ENCODE measurements at regions not wholly inside any gene's neighbourhood (a gene's known extent, or its start where the extent isn't known, plus 50 kb on each side); places are given as distances from the start of the nearest gene placed in this dataset.
"Not testable (repeated sequence)": the region's sequence is repeated elsewhere in the genome, so short reads cannot be mapped to it uniquely, and the experiment has no call there.

- no peak for DNase-seq (ENCODE audit: low read depth in 2 of 2)
Measured at GRCh38 chr4:177185151-177185550, 124.5 kb upstream of the NEIL3 start.

- no peak for DNase-seq (ENCODE audit: low read depth in 2 of 2)
Measured at GRCh38 chr4:177185579-177185978, 124.1 kb upstream of the NEIL3 start.

- DNase-seq (ENCODE audit: low read depth in 2 of 2): no peak
Measured at GRCh38 chr4:177187371-177187770, 122.3 kb upstream of the NEIL3 start.

GRCh38 chr4:177190995-177191580, 118.6 kb upstream of the NEIL3 start:
- DNase-seq (ENCODE audit: low read depth in 2 of 2): no peak

GRCh38 chr4:177191586-177191985, 118.1 kb upstream of the NEIL3 start:
- DNase-seq (ENCODE audit: low read depth in 2 of 2): no peak

GRCh38 chr4:177191991-177192390, 117.7 kb upstream of the NEIL3 start:
- no peak for DNase-seq (ENCODE audit: low read depth in 2 of 2)

- DNase-seq (ENCODE audit: low read depth in 2 of 2): not testable (repeated sequence)
Measured at GRCh38 chr4:177193024-177193715, 116.5 kb upstream of the NEIL3 start.

GRCh38 chr4:177194906-177195305, 114.8 kb upstream of the NEIL3 start:
- DNase-seq (ENCODE audit: low read depth in 2 of 2): no peak

- no peak for DNase-seq (ENCODE audit: low read depth in 2 of 2)
Measured at GRCh38 chr4:177196615-177197014, 113.1 kb upstream of the NEIL3 start.

- no peak for DNase-seq (ENCODE audit: low read depth in 2 of 2)
Measured at GRCh38 chr4:177201614-177202013, 108.1 kb upstream of the NEIL3 start.

GRCh38 chr4:177204126-177204525, 105.5 kb upstream of the NEIL3 start:
- DNase-seq (ENCODE audit: low read depth in 2 of 2): no peak

GRCh38 chr4:177214935-177215334, 94.7 kb upstream of the NEIL3 start:
- peak; percentile 34 to 46 for DNase-seq (ENCODE audit: low read depth in 2 of 2)

GRCh38 chr4:177220376-177220775, 89.3 kb upstream of the NEIL3 start:
- peak in 1 of 2 experiments; percentile 25 for DNase-seq (ENCODE audit: low read depth in 2 of 2)

GRCh38 chr4:177222781-177223180, 86.9 kb upstream of the NEIL3 start:
- no peak for DNase-seq (ENCODE audit: low read depth in 2 of 2)

GRCh38 chr4:177225605-177226004, 84.1 kb upstream of the NEIL3 start:
- DNase-seq (ENCODE audit: low read depth in 2 of 2): no peak

- DNase-seq (ENCODE audit: low read depth in 2 of 2): no peak
Measured at GRCh38 chr4:177227636-177228035, 82.0 kb upstream of the NEIL3 start.

- no peak for DNase-seq (ENCODE audit: low read depth in 2 of 2)
Measured at GRCh38 chr4:177228599-177228998, 81.1 kb upstream of the NEIL3 start.

GRCh38 chr4:177229331-177229730, 80.3 kb upstream of the NEIL3 start:
- DNase-seq (ENCODE audit: low read depth in 2 of 2): no peak

- DNase-seq (ENCODE audit: low read depth in 2 of 2): no peak
Measured at GRCh38 chr4:177232473-177232872, 77.2 kb upstream of the NEIL3 start.

GRCh38 chr4:177235026-177235425, 74.6 kb upstream of the NEIL3 start:
- peak; percentile 85 to 87 for DNase-seq (ENCODE audit: low read depth in 2 of 2)

GRCh38 chr4:177236886-177237285, 72.8 kb upstream of the NEIL3 start:
- no peak for DNase-seq (ENCODE audit: low read depth in 2 of 2)

- DNase-seq (ENCODE audit: low read depth in 2 of 2): no peak
Measured at GRCh38 chr4:177237291-177237690, 72.4 kb upstream of the NEIL3 start.

- DNase-seq (ENCODE audit: low read depth in 2 of 2): peak in 1 of 2 experiments; percentile 12
Measured at GRCh38 chr4:177239477-177239876, 70.2 kb upstream of the NEIL3 start.

GRCh38 chr4:177239878-177240277, 69.8 kb upstream of the NEIL3 start:
- DNase-seq (ENCODE audit: low read depth in 2 of 2): peak; percentile 14 to 15
